IPS-NIHi7 (cell line): ENCODE measurements at regions not wholly inside any gene's neighbourhood (a gene's known extent, or its start where the extent isn't known, plus 50 kb on each side); places are given as distances from the start of the nearest gene placed in this dataset.

ENCODE experiments used
- DNase-seq: peaks from one replicate; pipeline ENCODE4 v3.0.0; 2012; ENCODE audit warnings: mixed read lengths; ENCODE audit errors: extremely low spot score

GRCh38 chr2:21620771-21621170 lies 497.0 kb downstream of the TDRD15 start:
- DNase-seq = no peak

GRCh38 chr2:21627938-21628337 lies 504.2 kb downstream of the TDRD15 start:
- no peak for DNase-seq

- no peak for DNase-seq
Measured at GRCh38 chr2:21633015-21633414, 509.2 kb downstream of the TDRD15 start.

GRCh38 chr2:21633466-21633865 lies 509.7 kb downstream of the TDRD15 start:
- DNase-seq = no peak

GRCh38 chr2:21633911-21634310 lies 510.1 kb downstream of the TDRD15 start:
- DNase-seq = no peak

GRCh38 chr2:21640046-21640445 lies 516.3 kb downstream of the TDRD15 start:
- no peak for DNase-seq

- DNase-seq = peak; percentile 53
Measured at GRCh38 chr2:21642647-21643046, 518.9 kb downstream of the TDRD15 start.

- peak; percentile 22 for DNase-seq
Measured at GRCh38 chr2:21643180-21643579, 519.4 kb downstream of the TDRD15 start.

GRCh38 chr2:21644266-21644665 lies 520.5 kb downstream of the TDRD15 start:
- DNase-seq = no peak

GRCh38 chr2:21646345-21646744 lies 522.6 kb downstream of the TDRD15 start:
- no peak for DNase-seq

- no peak for DNase-seq
Measured at GRCh38 chr2:21650569-21650968, 526.8 kb downstream of the TDRD15 start.

GRCh38 chr2:21655136-21655535 lies 531.4 kb downstream of the TDRD15 start:
- DNase-seq = no peak

- no peak for DNase-seq
Measured at GRCh38 chr2:21656330-21657075, 532.7 kb downstream of the TDRD15 start.

GRCh38 chr2:21657445-21657844 lies 533.7 kb downstream of the TDRD15 start:
- DNase-seq = no peak

- DNase-seq = no peak
Measured at GRCh38 chr2:21658269-21658668, 534.5 kb downstream of the TDRD15 start.

GRCh38 chr2:21658907-21659477 lies 535.2 kb downstream of the TDRD15 start:
- no peak for DNase-seq

- no peak for DNase-seq
Measured at GRCh38 chr2:21664083-21664482, 540.3 kb downstream of the TDRD15 start.

GRCh38 chr2:21667638-21668037 lies 543.9 kb downstream of the TDRD15 start:
- DNase-seq = no peak

GRCh38 chr2:21668078-21668710 lies 544.4 kb downstream of the TDRD15 start:
- no peak for DNase-seq

GRCh38 chr2:21676041-21676440 lies 552.3 kb downstream of the TDRD15 start:
- no peak for DNase-seq

GRCh38 chr2:21676676-21677075 lies 552.9 kb downstream of the TDRD15 start:
- no peak for DNase-seq

GRCh38 chr2:21683838-21684237 lies 560.1 kb downstream of the TDRD15 start:
- no peak for DNase-seq

- no peak for DNase-seq
Measured at GRCh38 chr2:21687589-21687988, 563.8 kb downstream of the TDRD15 start.
